Neuronal stem cell (in vitro differentiated cells): ENCODE measurements at regions not wholly inside any gene's neighbourhood (a gene's known extent, or its start where the extent isn't known, plus 50 kb on each side); places are given as distances from the start of the nearest gene placed in this dataset.

ENCODE experiments used
- DNase-seq: peaks from one replicate; pipeline ENCODE4 v3.0.0-alpha.2; 2013; ENCODE audit warnings: low spot score
- H2AFZ ChIP-seq: one replicate; pipeline ENCODE4 v1.6.1; 2013; ENCODE audit warnings: mild to moderate bottlenecking, low read length, inconsistent platforms
- H2AK5ac ChIP-seq: 2 replicates; pipeline ENCODE4 v1.6.1; 2013; ENCODE audit warnings: low read depth, mild to moderate bottlenecking, inconsistent platforms, low read length, moderate library complexity, mixed read lengths
- H2BK120ac ChIP-seq: 2 replicates; pipeline ENCODE4 v1.6.1; 2013; ENCODE audit warnings: low read depth, mild to moderate bottlenecking, inconsistent platforms, low read length, moderate library complexity, mixed read lengths
- H2BK12ac ChIP-seq: one replicate; pipeline ENCODE4 v1.6.1; 2013; ENCODE audit warnings: low read length, inconsistent platforms
- H2BK15ac ChIP-seq: 2 replicates; pipeline ENCODE4 v1.6.1; 2013; ENCODE audit warnings: mild to moderate bottlenecking, low read length, inconsistent platforms, mixed read lengths
- H2BK5ac ChIP-seq: one replicate; pipeline ENCODE4 v1.6.1; 2013; ENCODE audit warnings: inconsistent platforms, mild to moderate bottlenecking, low read length, moderate library complexity
- H3K14ac ChIP-seq: one replicate; pipeline ENCODE4 v1.6.1; 2013; ENCODE audit warnings: low read length, inconsistent platforms
- H3K18ac ChIP-seq: 2 replicates; pipeline ENCODE4 v1.6.1; 2013; ENCODE audit warnings: low read length, inconsistent platforms
- H3K23ac ChIP-seq: 2 replicates; pipeline ENCODE4 v1.6.1; 2013; ENCODE audit warnings: low read depth, mild to moderate bottlenecking, mixed read lengths, low read length, inconsistent platforms; ENCODE audit not compliant: poor library complexity
- H3K27ac ChIP-seq: replicated peaks from 3 replicates; pipeline ENCODE4 v1.5.1; 2013; ENCODE audit warnings: low read length, inconsistent platforms
- H3K27me3 ChIP-seq, 3 experiments: 2 replicates each; pipeline ENCODE4 v1.6.1; 2013; ENCODE audit warnings: low read length in 3 of 3, mild to moderate bottlenecking in 2 of 3, inconsistent platforms in 1 of 3, low read depth in 1 of 3, mixed read lengths in 1 of 3, moderate library complexity in 1 of 3; ENCODE audit not compliant: control insufficient read depth in 3 of 3, insufficient read depth in 3 of 3
- H3K36me3 ChIP-seq, 2 donors: replicated peaks in 1 of 2; 2 replicates each; pipeline ENCODE4 v1.6.1; 2013; ENCODE audit warnings: low read length in 2 of 2; ENCODE audit not compliant: control insufficient read depth in 2 of 2, insufficient read depth in 2 of 2
- H3K4ac ChIP-seq: 2 replicates; pipeline ENCODE4 v1.6.1; 2013; ENCODE audit warnings: inconsistent platforms, mild to moderate bottlenecking, low read length, moderate library complexity
- H3K4me1 ChIP-seq, 2 donors: 1 replicate in 1 of 2; 2 replicates in 1 of 2; pipeline ENCODE4 v1.6.1; 2013; ENCODE audit warnings: low read length in 2 of 2, low read depth in 1 of 2; ENCODE audit not compliant: control insufficient read depth in 2 of 2, insufficient read depth in 1 of 2
- H3K4me2 ChIP-seq: one replicate; pipeline ENCODE4 v1.6.1; 2013; ENCODE audit warnings: mild to moderate bottlenecking, low read length, inconsistent platforms; ENCODE audit not compliant: insufficient read depth, poor library complexity, severe bottlenecking
- H3K4me3 ChIP-seq, 2 donors: 2 replicates each; pipeline ENCODE4 v1.5.1; 2013; ENCODE audit warnings: low read length in 2 of 2, mild to moderate bottlenecking in 2 of 2, inconsistent platforms in 1 of 2, moderate library complexity in 1 of 2
- H3K79me1 ChIP-seq: one replicate; pipeline ENCODE4 v1.6.1; 2013; ENCODE audit warnings: low read depth, mild to moderate bottlenecking, inconsistent platforms, low read length, moderate library complexity
- H3K9ac ChIP-seq: one replicate; pipeline ENCODE4 v1.6.1; 2013; ENCODE audit warnings: mild to moderate bottlenecking, low read depth, low read length, inconsistent platforms; ENCODE audit not compliant: poor library complexity
- H3K9me3 ChIP-seq, 2 donors: replicated peaks in 1 of 2; 2 replicates each; pipeline versions ENCODE3 to v1.6.1; 2013; ENCODE audit warnings: low read length in 2 of 2, mild to moderate bottlenecking in 2 of 2, inconsistent platforms in 1 of 2, low read depth in 1 of 2, mixed read lengths in 1 of 2, moderate library complexity in 1 of 2; ENCODE audit not compliant: control insufficient read depth in 2 of 2, insufficient read depth in 1 of 2
- H4K8ac ChIP-seq: one replicate; pipeline ENCODE4 v1.6.1; 2013; ENCODE audit warnings: low read depth, mild to moderate bottlenecking, inconsistent platforms, low read length, moderate library complexity
- H4K91ac ChIP-seq: one replicate; pipeline ENCODE4 v1.6.1; 2013; ENCODE audit warnings: low read length, low read depth, mild to moderate bottlenecking, inconsistent platforms; ENCODE audit not compliant: poor library complexity
- WGBS, 2 donors: extraction: QIAGEN DNeasy Blood & Tissue Kit; methylation state at CpG; one replicate each; pipeline ENCODE4 v1.1.7; 2013; ENCODE audit warnings: missing lambda C conversion rate in 2 of 2, mixed read lengths in 1 of 2; ENCODE audit not compliant: insufficient read length in 2 of 2, insufficient replicate concordance in 1 of 2; ENCODE audit errors: extremely low coverage in 2 of 2; 5-methylcytosine and 5-hydroxymethylcytosine counted together

DNA sequence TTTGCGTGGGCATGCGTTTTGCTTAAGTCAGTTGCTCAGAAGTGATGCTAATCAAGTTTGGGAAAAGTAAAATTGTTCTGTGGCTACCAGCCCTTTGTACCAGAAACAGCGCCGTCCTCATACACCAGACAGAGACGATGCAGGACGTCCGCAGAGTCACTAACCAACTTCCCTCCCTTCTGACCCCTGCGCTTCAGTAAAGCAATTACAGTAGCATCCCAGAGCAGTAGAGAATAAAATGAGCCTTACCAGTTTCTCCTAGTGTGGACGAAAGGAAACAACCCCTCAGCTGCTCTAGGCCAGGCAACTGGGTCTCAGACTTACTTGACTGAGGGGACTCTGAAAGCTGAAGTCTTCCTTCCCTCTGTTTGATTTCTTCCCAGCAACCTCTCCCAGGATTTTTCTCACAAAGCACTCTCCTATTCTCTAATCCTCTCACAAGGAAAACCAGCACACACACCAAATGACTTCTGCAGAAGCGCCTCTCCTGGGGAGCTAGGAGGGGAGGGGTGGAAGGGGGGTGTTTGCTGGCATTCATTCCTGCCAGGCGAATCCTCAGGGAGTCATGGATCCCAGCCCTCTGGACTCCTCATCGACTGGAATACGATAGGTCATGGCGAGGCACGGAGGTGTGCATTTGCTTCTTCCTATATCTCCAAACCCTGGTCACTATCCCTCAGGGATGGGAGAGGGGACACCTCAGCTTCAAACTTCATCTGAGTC lies 56.0 kb upstream of the MID1 start:
- Histone ChIP-seq H2BK5ac (no peak overlapping the region), H2BK120ac (no peak overlapping the region), H3K4ac (no peak overlapping the region), H3K79me1 (no peaks in the 10 kb centered on the region), H4K8ac (no peak overlapping the region), H2BK12ac (no peak overlapping the region), H3K27ac (peak overlapping the region; percentile 67), H3K4me3 (peak overlapping the region; percentile 53 to 71), H4K91ac (no peak overlapping the region), H2BK15ac (no peak overlapping the region), H3K36me3 (peaks cover 0 to 30% of the 10 kb centered on the region in 2 donors), H3K9me3 (peaks cover 0 to 13% of the 10 kb centered on the region in 2 donors), H3K27me3 (no peaks in the 10 kb centered on the region), H3K4me2 (peak overlapping the region; percentile 21), H3K14ac (no peak overlapping the region), H3K18ac (no peak overlapping the region), H3K9ac (no peak overlapping the region), H2AK5ac (no peak overlapping the region), H2AFZ (peak overlapping the region; percentile 19), H3K23ac (no peak overlapping the region), H3K4me1 (peaks cover 0 to 3% of the 10 kb centered on the region in 2 donors)
- peak; percentile 21 for DNase-seq
- no CpG with 5 or more reads among the region's 15 CpGs for WGBS, 2 donors

DNA sequence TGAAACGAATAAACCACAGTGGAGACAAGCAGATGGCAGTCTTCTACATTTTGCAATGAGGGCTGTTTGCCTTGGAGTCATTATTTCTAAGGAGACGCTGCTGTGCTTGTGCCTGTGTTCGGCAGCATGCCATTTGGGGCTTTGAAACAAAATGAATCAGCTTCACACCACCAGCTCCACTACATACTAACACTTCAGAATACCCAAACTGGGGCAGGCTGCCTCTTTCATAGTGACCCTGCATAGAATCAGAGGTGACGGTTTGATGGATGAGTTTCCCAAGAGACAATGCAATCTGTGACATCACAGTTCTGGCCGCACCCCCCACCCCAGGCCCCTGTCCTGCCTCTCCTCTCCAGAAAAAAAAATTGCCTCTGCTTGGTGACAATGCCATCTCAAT lies 57.1 kb upstream of the MID1 start:
- H3K4me2 ChIP-seq = no peak overlapping the region
- no peak overlapping the region for H2BK15ac ChIP-seq
- H3K4me1 ChIP-seq = peaks cover 0 to 3% of the 10 kb centered on the region in 2 donors
- H4K91ac ChIP-seq = no peak overlapping the region
- no peak overlapping the region for H2AK5ac ChIP-seq
- no peak for DNase-seq
- no peak overlapping the region for H4K8ac ChIP-seq
- H3K4ac ChIP-seq = no peak overlapping the region
- H2AFZ ChIP-seq = no peak overlapping the region
- no peak overlapping the region for H2BK5ac ChIP-seq
- peak overlapping the region in 1 of 2 donors; percentile 53 for H3K4me3 ChIP-seq
- no peak overlapping the region for H3K18ac ChIP-seq
- no peak overlapping the region for H3K23ac ChIP-seq
- no peak overlapping the region for H3K9ac ChIP-seq
- no CpG with 5 or more reads among the region's 5 CpGs for WGBS, 2 donors
- H3K27me3 ChIP-seq = no peaks in the 10 kb centered on the region
- peaks cover 0 to 21% of the 10 kb centered on the region in 2 donors for H3K36me3 ChIP-seq
- H3K27ac ChIP-seq = no peak overlapping the region
- no peak overlapping the region for H2BK12ac ChIP-seq
- H2BK120ac ChIP-seq = no peak overlapping the region
- H3K14ac ChIP-seq = no peak overlapping the region
- H3K9me3 ChIP-seq = peaks cover 0 to 6% of the 10 kb centered on the region in 2 donors
- H3K79me1 ChIP-seq = no peaks in the 10 kb centered on the region

DNA sequence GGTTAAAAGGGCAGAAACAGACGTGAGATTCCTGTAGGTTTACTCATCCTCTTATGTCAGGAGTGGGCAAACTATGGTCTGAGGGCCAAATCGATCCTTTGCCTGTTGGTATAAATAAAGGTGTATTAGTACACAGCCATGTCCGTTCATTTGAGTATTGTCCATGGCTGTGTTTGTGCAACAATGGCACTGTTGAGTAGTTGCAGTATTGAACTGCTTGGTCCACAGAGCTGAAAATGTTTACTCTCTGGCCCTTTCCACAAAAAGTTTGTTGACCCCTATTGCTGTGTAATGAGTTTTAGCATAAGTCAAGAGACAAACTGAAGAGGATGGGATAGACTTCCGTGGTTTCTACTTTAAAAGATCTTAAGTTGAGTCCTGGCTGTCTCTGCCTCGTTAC lies 59.0 kb upstream of the MID1 start:
- H3K4me1 ChIP-seq = peaks cover 0 to 2% of the 10 kb centered on the region in 2 donors
- no peak overlapping the region for H2BK15ac ChIP-seq
- no peak overlapping the region for H2AK5ac ChIP-seq
- no peak overlapping the region for H2BK12ac ChIP-seq
- H2BK5ac ChIP-seq = no peak overlapping the region
- H3K9ac ChIP-seq = no peak overlapping the region
- H3K27ac ChIP-seq = no peak overlapping the region
- no peak overlapping the region for H3K18ac ChIP-seq
- H2BK120ac ChIP-seq = no peak overlapping the region
- H3K36me3 ChIP-seq = peaks cover 0 to 2% of the 10 kb centered on the region in 2 donors
- H3K27me3 ChIP-seq = no peaks in the 10 kb centered on the region
- H3K79me1 ChIP-seq = no peaks in the 10 kb centered on the region
- H2AFZ ChIP-seq = no peak overlapping the region
- H4K8ac ChIP-seq = no peak overlapping the region
- H3K4me2 ChIP-seq = no peak overlapping the region
- DNase-seq = no peak
- H3K23ac ChIP-seq = no peak overlapping the region
- H3K4me3 ChIP-seq = no peak overlapping the region
- WGBS, 2 donors = no CpG with 5 or more reads among the region's 5 CpGs
- no peak overlapping the region for H3K4ac ChIP-seq
- H4K91ac ChIP-seq = no peak overlapping the region
- H3K14ac ChIP-seq = no peak overlapping the region
- H3K9me3 ChIP-seq = no peaks in the 10 kb centered on the region

DNA sequence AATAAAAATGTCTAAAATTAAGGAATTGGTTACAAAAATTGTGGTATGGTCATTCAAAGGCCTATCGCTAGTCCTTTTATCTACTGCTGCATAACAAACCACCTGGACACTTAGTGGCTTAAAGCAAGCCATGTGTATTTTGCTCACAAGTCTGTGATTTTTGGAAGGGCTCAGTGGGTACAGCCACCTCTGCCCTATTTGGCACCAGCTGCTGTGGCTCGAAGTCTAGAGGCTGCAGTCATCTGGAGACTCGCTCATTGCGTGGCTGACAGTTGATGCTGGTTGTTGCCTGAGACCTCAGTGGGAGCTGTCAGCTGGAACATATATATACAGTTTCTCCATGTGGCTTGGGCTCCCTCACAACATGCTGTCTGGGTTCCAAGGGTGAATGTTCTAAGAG lies 60.8 kb upstream of the MID1 start:
- Histone ChIP-seq H2BK120ac (no peak overlapping the region), H2BK12ac (no peak overlapping the region), H3K14ac (no peak overlapping the region), H4K8ac (no peak overlapping the region), H3K4ac (no peak overlapping the region), H3K23ac (no peak overlapping the region), H2AFZ (no peak overlapping the region), H3K9ac (no peak overlapping the region), H3K4me3 (no peak overlapping the region), H3K4me1 (no peaks in the 10 kb centered on the region), H3K18ac (no peak overlapping the region), H3K36me3 (no peaks in the 10 kb centered on the region), H3K27ac (no peak overlapping the region), H2AK5ac (no peak overlapping the region), H2BK15ac (no peak overlapping the region), H3K9me3 (no peaks in the 10 kb centered on the region), H2BK5ac (no peak overlapping the region), H3K4me2 (no peak overlapping the region), H3K79me1 (no peaks in the 10 kb centered on the region), H3K27me3 (no peaks in the 10 kb centered on the region), H4K91ac (no peak overlapping the region)
- WGBS, 2 donors = no CpG with 5 or more reads among the region's 4 CpGs
- no peak for DNase-seq
